HEK293 (cell line): ENCODE measurements at regions not wholly inside any gene's neighbourhood (a gene's known extent, or its start where the extent isn't known, plus 50 kb on each side); places are given as distances from the start of the nearest gene placed in this dataset.

Experiments used
- CTCF ChIA-PET: fragments of 350-600 bp; formaldehyde crosslinking; extraction: SDS; loops from one replicate; lab custom pipeline; 2021; ENCODE audit warnings: antibody characterized with exemption; lab: Yijun Ruan, JAX
- POLR2A ChIA-PET: fragments of 300-600 bp; formaldehyde crosslinking; extraction: SDS; loops from one replicate; lab custom pipeline; 2020; ENCODE audit warnings: antibody characterized with exemption, inconsistent platforms; lab: Yijun Ruan, JAX
- H3K27ac ChIP-seq: fragments of 200-500 bp; sonication (Bioruptor generic); 2 replicates; pipeline ENCODE4 v1.5.1; 2014; ENCODE audit warnings: low read depth, low read length, control low read depth, inconsistent platforms; ENCODE audit errors: extremely low read depth
- H3K36me3 ChIP-seq, 2 experiments: fragments of 200-500 bp in 1 of 2; sonication (Bioruptor generic) in 1 of 2; 1 replicate in 1 of 2; 2 replicates in 1 of 2; pipeline ENCODE4 v1.5.1; 2014 to 2017; ENCODE audit warnings: inconsistent platforms in 2 of 2, low read length in 2 of 2; ENCODE audit not compliant: control insufficient read depth in 2 of 2, insufficient read depth in 1 of 2
- H3K4me1 ChIP-seq: fragments of 200-500 bp; sonication (Bioruptor generic); 2 replicates; pipeline ENCODE4 v1.5.1; 2014; ENCODE audit warnings: mild to moderate bottlenecking, low read length, inconsistent platforms; ENCODE audit not compliant: control insufficient read depth, insufficient read depth
- H3K4me3 ChIP-seq: 2 replicates; pipeline ENCODE4 v1.5.1; 2011; ENCODE audit warnings: low read depth, mild to moderate bottlenecking, control low read depth, low read length, moderate library complexity
- H3K9me3 ChIP-seq: fragments of 200-500 bp; sonication (Bioruptor generic); 2 replicates; pipeline ENCODE4 v1.5.1; 2014; ENCODE audit warnings: low read depth, low read length, inconsistent platforms; ENCODE audit not compliant: control insufficient read depth, insufficient read depth
- AEBP2 ChIP-seq: fragments of 450-650 bp; formaldehyde crosslinking; IDR thresholded peaks from 2 replicates; pipeline ENCODE4 v1.5.1; 2016; ENCODE audit warnings: missing biosample characterization, missing genetic modification characterization, borderline replicate concordance
- BCL11A ChIP-seq: fragments of 450-650 bp; formaldehyde crosslinking; IDR thresholded peaks from 2 replicates; pipeline ENCODE4 v1.5.1; 2016; ENCODE audit warnings: low read depth, missing biosample characterization, missing genetic modification characterization
- GLI4 ChIP-seq: fragments of 450-650 bp; formaldehyde crosslinking; IDR thresholded peaks from 2 replicates; pipeline ENCODE4 v1.5.1; 2016; ENCODE audit warnings: missing biosample characterization, missing genetic modification characterization
- GLIS1 ChIP-seq: fragments of 450-650 bp; formaldehyde crosslinking; IDR thresholded peaks from 2 replicates; pipeline ENCODE4 v1.5.1; 2016; ENCODE audit warnings: missing biosample characterization, missing genetic modification characterization
- PATZ1 ChIP-seq: fragments of 450-650 bp; formaldehyde crosslinking; IDR thresholded peaks from 2 replicates; pipeline ENCODE4 v1.5.1; 2016; ENCODE audit warnings: missing biosample characterization, missing genetic modification characterization
- PRDM1 ChIP-seq: fragments of 450-650 bp; formaldehyde crosslinking; IDR thresholded peaks from 2 replicates; pipeline ENCODE4; 2016; ENCODE audit warnings: missing biosample characterization, missing genetic modification characterization
- SCRT2 ChIP-seq: fragments of 450-650 bp; formaldehyde crosslinking; IDR thresholded peaks from 2 replicates; pipeline ENCODE4 v1.5.1; 2016; ENCODE audit warnings: missing biosample characterization, missing genetic modification characterization
- ZBTB11 ChIP-seq: fragments of 450-650 bp; formaldehyde crosslinking; conservative IDR thresholded peaks from 2 replicates; pipeline ENCODE4 v1.5.1; 2016; ENCODE audit warnings: low read depth, missing biosample characterization, missing genetic modification characterization
- ZNF280D ChIP-seq: fragments of 450-650 bp; formaldehyde crosslinking; IDR thresholded peaks from 2 replicates; pipeline ENCODE4 v1.5.1; 2016; ENCODE audit warnings: missing biosample characterization, missing genetic modification characterization
- ZNF449 ChIP-seq: fragments of 450-650 bp; formaldehyde crosslinking; IDR thresholded peaks from 2 replicates; pipeline ENCODE4 v1.5.1; 2017; ENCODE audit warnings: missing biosample characterization, mild to moderate bottlenecking, missing genetic modification characterization, moderate library complexity
- ZNF510 ChIP-seq: fragments of 450-650 bp; formaldehyde crosslinking; IDR thresholded peaks from 2 replicates; pipeline ENCODE4 v1.5.1; 2018; ENCODE audit warnings: mild to moderate bottlenecking, missing genetic modification characterization, missing biosample characterization; ENCODE audit not compliant: insufficient replicate concordance
- ZNF555 ChIP-seq: fragments of 450-650 bp; formaldehyde crosslinking; conservative IDR thresholded peaks from 2 replicates; pipeline ENCODE4 v1.5.1; 2017; ENCODE audit warnings: missing biosample characterization, mild to moderate bottlenecking, missing genetic modification characterization, inconsistent platforms
- ZNF571 ChIP-seq: fragments of 450-650 bp; formaldehyde crosslinking; IDR thresholded peaks from 2 replicates; pipeline ENCODE4 v1.5.0; 2017; ENCODE audit warnings: missing biosample characterization, missing genetic modification characterization
- ZNF664 ChIP-seq: fragments of 450-650 bp; formaldehyde crosslinking; IDR thresholded peaks from 2 replicates; pipeline ENCODE4 v1.5.1; 2016; ENCODE audit warnings: missing biosample characterization, missing genetic modification characterization
- ZNF747 ChIP-seq: fragments of 450-650 bp; formaldehyde crosslinking; IDR thresholded peaks from 2 replicates; pipeline ENCODE4 v1.5.1; 2016; ENCODE audit warnings: missing biosample characterization, missing genetic modification characterization
- ZNF777 ChIP-seq: fragments of 450-650 bp; formaldehyde crosslinking; IDR thresholded peaks from 2 replicates; pipeline ENCODE4 v1.5.1; 2017; ENCODE audit warnings: missing biosample characterization, missing genetic modification characterization, borderline replicate concordance

- Histone ChIP-seq H3K27ac (no peak overlapping the region), H3K36me3 (no peaks in the 10 kb centered on the region), H3K9me3 (no peaks in the 10 kb centered on the region), H3K4me1 (no peaks in the 10 kb centered on the region), H3K4me3 (no peak overlapping the region)
- TF ChIP-seq ZNF280D (tag by site-specific recombination) (no peak), PRDM1 (tag by site-specific recombination) (no peak), GLIS1 (tag by site-specific recombination) (0 out of 2 replicates have a peak, but pooled peaks have one; percentile 18), ZNF664 (tag by site-specific recombination) (no peak), SCRT2 (tag by site-specific recombination) (no peak)
- ChIA-PET CTCF (interaction anchor here (0.6 kb wide), 1 partner anchor 342 kb away, joined by 4 read pairs; no protein-coding TSS in a partner anchor), POLR2A (no interaction called here)
These were observed 160.7 kb downstream of the AASDH start for GRCh38 chr4:56226579-56226978.

GRCh38 chr4:56224641-56225040 lies 162.7 kb downstream of the AASDH start:
- Histone ChIP-seq H3K9me3 (no peaks in the 10 kb centered on the region), H3K36me3 (no peaks in the 10 kb centered on the region), H3K4me3 (no peak overlapping the region), H3K27ac (no peak overlapping the region), H3K4me1 (no peaks in the 10 kb centered on the region)
- CTCF ChIA-PET: no interaction called here
- TF ChIP-seq GLI4 (tag by site-specific recombination) (no peak), PATZ1 (no peak), ZNF555 (no peak), ZNF571 (tag by site-specific recombination) (no peak), AEBP2 (tag by site-specific recombination) (no peak), BCL11A (tag by site-specific recombination) (no peak), ZBTB11 (tag by site-specific recombination) (no peak), ZNF777 (tag by site-specific recombination) (no peak), ZNF747 (no peak), ZNF510 (no peak), ZNF449 (tag by site-specific recombination) (no peak)
- TF ChIP-seq, all 188 proteins: peak for 0
- POLR2A ChIA-PET: no interaction called here
